Ovary (tissue), 7 donors: ENCODE measurements at regions not wholly inside any gene's neighbourhood (a gene's known extent, or its start where the extent isn't known, plus 50 kb on each side); places are given as distances from the start of the nearest gene placed in this dataset.

ENCODE experiments used
- DNase-seq, 5 donors: peaks; one replicate each; pipeline ENCODE4 v3.0.0-alpha.2; 2019 to 2020
- H3K27ac ChIP-seq, 2 donors: fragments of 200-600 bp; one replicate each; pipeline versions ENCODE4 v1.5.1 to v1.8.0; 2019 to 2022
- H3K27me3 ChIP-seq: fragments of 200-600 bp; one replicate; pipeline ENCODE4 v1.8.0; 2022
- H3K36me3 ChIP-seq: fragments of 200-600 bp; sonication (generic); one replicate; pipeline ENCODE4 v1.5.1; 2019
- H3K4me1 ChIP-seq: one replicate; pipeline ENCODE4 v1.8.1; 2013; ENCODE audit warnings: mild to moderate bottlenecking, moderate library complexity; ENCODE audit not compliant: insufficient read depth
- H3K4me3 ChIP-seq: fragments of 200-600 bp; sonication (generic); one replicate; pipeline ENCODE4 v1.5.1; 2017
- H3K9me3 ChIP-seq, 2 donors: fragments of 200-600 bp in 1 of 2; sonication (generic) in 1 of 2; one replicate each; pipeline versions ENCODE4 v1.5.1 to v1.8.1; 2013 to 2019; ENCODE audit warnings: mild to moderate bottlenecking in 1 of 2, moderate library complexity in 1 of 2
- EP300 ChIP-seq: sonication (generic); formaldehyde crosslinking; IDR thresholded peaks from one replicate; pipeline ENCODE4 v1.6.1; 2017; ENCODE audit warnings: antibody characterized with exemption
- POLR2A ChIP-seq: fragments of 450-650 bp; IDR thresholded peaks from one replicate; pipeline ENCODE4 v1.6.1; 2017; ENCODE audit warnings: antibody characterized with exemption, mild to moderate bottlenecking, moderate library complexity
- WGBS, 3 donors: extraction: QIAGEN DNeasy Blood & Tissue Kit in 1 of 3; methylation state at CpG; one replicate each; pipeline versions ENCODE4 v1.1.5 to v1.1.7; 2013 to 2017; 5-methylcytosine and 5-hydroxymethylcytosine counted together
- intact Hi-C, 4 donors: fragments of 100-400 bp; cut with DNase I; formaldehyde crosslinking; loops; one replicate each; pipeline versions ENCODE4 v1.11.0 to v1.15.1; 2022 to 2023
- TF ChIP-seq, protein P1 (sequence below), 3 donors: fragments of 450-650 bp in 2 of 3; fragments of 200-600 bp in 1 of 3; IDR thresholded peaks; one replicate each; pipeline versions ENCODE4 v1.5.1 to v1.8.0; 2016 to 2022; ENCODE audit warnings: antibody characterized with exemption in 3 of 3, mild to moderate bottlenecking in 1 of 3
- donor health status: DM: no; HTN: no; CAD: no; lungs with moderate emphysema.
- donor health status: DM: no; HTN: no; CAD: no.
- donor health status: Bipolar disorder and iron deficiency.
- donor health status: DM: no; HTN: no; CAD: no.
- donor health status: DM: yes; HTN: yes; CAD: no.

- Histone ChIP-seq H3K9me3 (no peaks in the 10 kb centered on the region), H3K27me3 (no peaks in the 10 kb centered on the region), H3K36me3 (no peaks in the 10 kb centered on the region), H3K4me3 (no peak overlapping the region), H3K4me1 (no peaks in the 10 kb centered on the region), H3K27ac (no peak overlapping the region)
- TF ChIP-seq EP300, result no peak
- no peak for TF ChIP-seq POLR2A
- TF ChIP-seq, protein P1, sequence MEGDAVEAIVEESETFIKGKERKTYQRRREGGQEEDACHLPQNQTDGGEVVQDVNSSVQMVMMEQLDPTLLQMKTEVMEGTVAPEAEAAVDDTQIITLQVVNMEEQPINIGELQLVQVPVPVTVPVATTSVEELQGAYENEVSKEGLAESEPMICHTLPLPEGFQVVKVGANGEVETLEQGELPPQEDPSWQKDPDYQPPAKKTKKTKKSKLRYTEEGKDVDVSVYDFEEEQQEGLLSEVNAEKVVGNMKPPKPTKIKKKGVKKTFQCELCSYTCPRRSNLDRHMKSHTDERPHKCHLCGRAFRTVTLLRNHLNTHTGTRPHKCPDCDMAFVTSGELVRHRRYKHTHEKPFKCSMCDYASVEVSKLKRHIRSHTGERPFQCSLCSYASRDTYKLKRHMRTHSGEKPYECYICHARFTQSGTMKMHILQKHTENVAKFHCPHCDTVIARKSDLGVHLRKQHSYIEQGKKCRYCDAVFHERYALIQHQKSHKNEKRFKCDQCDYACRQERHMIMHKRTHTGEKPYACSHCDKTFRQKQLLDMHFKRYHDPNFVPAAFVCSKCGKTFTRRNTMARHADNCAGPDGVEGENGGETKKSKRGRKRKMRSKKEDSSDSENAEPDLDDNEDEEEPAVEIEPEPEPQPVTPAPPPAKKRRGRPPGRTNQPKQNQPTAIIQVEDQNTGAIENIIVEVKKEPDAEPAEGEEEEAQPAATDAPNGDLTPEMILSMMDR (IDR thresholded peaks at IDR 0.05), result no peak
- WGBS, 3 donors, result 92 to 94% (median 93%) methylated on average over 13 of the region's 13 CpGs
- intact Hi-C loops, result no loop called here
- DNase-seq, result no peak
Measured at GRCh38 chr2:16018277-16019059, 78.1 kb downstream of the MYCN start.

GRCh38 chr2:16016282-16016681 lies 75.9 kb downstream of the MYCN start:
- H3K9me3 ChIP-seq, result no peaks in the 10 kb centered on the region
- H3K4me1 ChIP-seq, result no peaks in the 10 kb centered on the region
- H3K27ac ChIP-seq, result no peak overlapping the region
- DNase-seq, result no peak
- TF ChIP-seq, protein P1 (IDR thresholded peaks at IDR 0.05), result no peak
- 92 to 100% (median 96%) methylated on average over 1 of the region's 1 CpG for WGBS, 3 donors
- intact Hi-C loops, result no loop called here
- no peaks in the 10 kb centered on the region for H3K36me3 ChIP-seq
- H3K27me3 ChIP-seq, result no peaks in the 10 kb centered on the region
- no peak overlapping the region for H3K4me3 ChIP-seq

GRCh38 chr2:16015903-16016265 lies 75.5 kb downstream of the MYCN start:
- H3K36me3 ChIP-seq, result no peaks in the 10 kb centered on the region
- no peak overlapping the region for H3K4me3 ChIP-seq
- H3K27me3 ChIP-seq, result no peaks in the 10 kb centered on the region
- WGBS, 3 donors, result 29 to 46% (median 44%) methylated on average over 2 of the region's 2 CpGs
- intact Hi-C loops, result no loop called here
- TF ChIP-seq, protein P1 (IDR thresholded peaks at IDR 0.05), result no peak
- TF ChIP-seq EP300 (no peak), POLR2A (no peak)
- H3K4me1 ChIP-seq, result no peaks in the 10 kb centered on the region
- no peaks in the 10 kb centered on the region for H3K9me3 ChIP-seq
- no peak for DNase-seq
- H3K27ac ChIP-seq, result no peak overlapping the region

DNA sequence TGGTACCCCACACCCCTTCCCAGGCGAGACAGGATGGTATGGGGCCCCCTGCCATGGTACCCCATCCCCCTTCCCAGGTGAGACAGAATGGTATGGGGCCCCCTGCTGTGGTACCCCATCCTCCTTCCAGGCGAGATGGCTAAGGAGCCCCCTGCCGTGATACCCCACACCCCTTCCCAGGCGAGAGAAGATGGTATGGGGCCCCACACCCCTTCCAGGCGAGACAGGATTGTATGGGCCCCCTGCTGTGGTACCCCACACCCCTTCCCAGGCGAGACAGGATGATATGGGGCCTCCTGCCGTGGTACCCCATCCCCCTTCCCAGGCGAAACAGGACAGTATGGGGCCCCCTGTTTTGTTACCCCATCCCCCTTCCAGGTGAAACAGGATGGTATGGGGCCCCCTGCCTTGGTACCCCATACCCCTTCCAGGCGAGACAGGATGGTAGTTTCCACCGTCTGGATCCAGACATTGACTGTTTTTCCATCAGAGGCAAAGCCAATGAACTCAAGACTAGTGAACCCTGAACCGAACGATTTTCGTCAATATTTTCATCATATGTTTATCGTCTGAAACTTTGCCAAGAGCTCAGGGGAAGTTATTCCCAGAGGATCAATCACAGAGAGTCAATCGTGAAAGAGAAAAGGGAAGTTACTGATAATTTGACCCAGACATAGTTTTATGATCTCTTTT lies 75.0 kb downstream of the MYCN start:
- H3K27me3 ChIP-seq, result no peaks in the 10 kb centered on the region
- TF ChIP-seq, protein P1 (IDR thresholded peaks at IDR 0.05), result no peak
- no peak for TF ChIP-seq POLR2A
- no peak for TF ChIP-seq EP300
- no peak overlapping the region for H3K27ac ChIP-seq
- H3K4me3 ChIP-seq, result no peak overlapping the region
- H3K36me3 ChIP-seq, result no peaks in the 10 kb centered on the region
- H3K4me1 ChIP-seq, result no peaks in the 10 kb centered on the region
- H3K9me3 ChIP-seq, result no peaks in the 10 kb centered on the region
- intact Hi-C loops, result no loop called here
- WGBS, 3 donors, result 84 to 86% (median 84%) methylated on average over 14 to 15 of the region's 15 CpGs
- no peak for DNase-seq
